KMS-11 (cell line): ENCODE measurements at regions not wholly inside any gene's neighbourhood (a gene's known extent, or its start where the extent isn't known, plus 50 kb on each side); places are given as distances from the start of the nearest gene placed in this dataset.
A peak's percentile ranks its signal among the peaks of the same experiment; 100 is the strongest.

Experiments used
- H2AFZ ChIP-seq: fragments of 200-600 bp; sonication (generic); 2 replicates; pipeline ENCODE4 v1.6.1; 2016; ENCODE audit warnings: antibody characterized with exemption, mixed run types, low read depth
- H3K27ac ChIP-seq: fragments of 200-600 bp; sonication (generic); 2 replicates; pipeline ENCODE4 v1.6.1; 2016; ENCODE audit warnings: mild to moderate bottlenecking, mixed run types
- H3K27me3 ChIP-seq: fragments of 200-600 bp; sonication (generic); 2 replicates; pipeline ENCODE4 v1.6.1; 2017; ENCODE audit warnings: mild to moderate bottlenecking, low read depth, mixed run types, moderate library complexity; ENCODE audit not compliant: insufficient read depth
- H3K36me3 ChIP-seq: fragments of 200-600 bp; sonication (generic); 2 replicates; pipeline ENCODE4 v1.6.1; 2017; ENCODE audit warnings: mild to moderate bottlenecking, mixed run types; ENCODE audit not compliant: insufficient read depth
- H3K4me1 ChIP-seq: fragments of 200-600 bp; sonication (generic); 2 replicates; pipeline ENCODE4 v1.6.1; 2016; ENCODE audit warnings: mild to moderate bottlenecking, low read depth, mixed run types; ENCODE audit not compliant: poor library complexity, severe bottlenecking
- H3K4me2 ChIP-seq: fragments of 200-600 bp; sonication (generic); 2 replicates; pipeline ENCODE4 v1.7.0; 2016; ENCODE audit warnings: mild to moderate bottlenecking, mixed run types
- H3K4me3 ChIP-seq: fragments of 200-600 bp; sonication (generic); IDR thresholded peaks from 2 replicates; pipeline ENCODE4 v1.6.1; 2017; ENCODE audit warnings: low read depth, low read length, mixed read lengths; ENCODE audit not compliant: insufficient read depth
- H3K79me2 ChIP-seq: fragments of 200-600 bp; sonication (generic); 2 replicates; pipeline ENCODE4 v1.6.1; 2016; ENCODE audit warnings: low read depth, mixed run types; ENCODE audit not compliant: insufficient read depth
- H3K9ac ChIP-seq: fragments of 200-600 bp; sonication (generic); 2 replicates; pipeline ENCODE4 v1.6.1; 2016; ENCODE audit warnings: mild to moderate bottlenecking, mixed run types
- H4K20me1 ChIP-seq: fragments of 200-600 bp; sonication (generic); 2 replicates; pipeline ENCODE4 v1.6.1; 2016; ENCODE audit warnings: mild to moderate bottlenecking, mixed run types; ENCODE audit not compliant: insufficient read depth
- TF ChIP-seq, protein P1 (sequence below): fragments of 200-600 bp; sonication (generic); conservative IDR thresholded peaks from 2 replicates; pipeline ENCODE4 v1.6.1; 2017; ENCODE audit warnings: low read depth, mild to moderate bottlenecking, antibody characterized with exemption, low read length, moderate library complexity, mixed read lengths

DNA sequence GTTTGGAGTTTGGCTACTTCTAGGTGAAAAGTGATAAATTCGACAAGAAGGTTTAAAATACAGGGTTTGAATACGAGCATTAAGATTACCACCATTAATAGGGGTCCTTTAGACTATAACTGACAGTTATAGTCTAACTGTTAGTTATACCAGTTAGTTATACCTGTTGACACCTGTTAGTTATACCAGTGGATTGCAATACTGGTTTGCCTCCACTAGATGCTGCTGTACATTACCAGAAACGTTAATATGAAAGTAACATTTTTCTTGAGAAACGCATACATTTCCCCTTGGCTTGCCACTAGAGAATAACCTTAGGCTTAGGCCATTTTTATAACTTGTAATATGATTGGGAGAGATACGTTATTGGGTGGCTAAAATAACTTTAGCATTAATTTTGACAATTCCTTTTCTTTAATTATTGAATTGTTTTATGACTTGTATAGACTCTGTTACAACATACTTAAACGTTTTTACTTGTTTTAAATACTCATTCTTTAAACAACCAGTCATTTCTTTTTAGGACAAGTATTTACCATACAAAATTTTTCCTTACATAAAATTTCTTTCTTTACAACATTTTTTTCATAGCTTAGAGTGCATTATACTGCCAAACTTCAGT is 911.2 kb downstream of the FSTL5 start:
- Histone ChIP-seq H4K20me1 (no peaks in the 10 kb centered on the region), H3K27me3 (no peaks in the 10 kb centered on the region), H3K4me2 (no peak overlapping the region), H2AFZ (no peak overlapping the region), H3K4me1 (no peaks in the 10 kb centered on the region), H3K4me3 (no peak overlapping the region), H3K27ac (no peak overlapping the region), H3K79me2 (no peaks in the 10 kb centered on the region), H3K9ac (no peak overlapping the region), H3K36me3 (no peaks in the 10 kb centered on the region)
- TF ChIP-seq, protein P1, sequence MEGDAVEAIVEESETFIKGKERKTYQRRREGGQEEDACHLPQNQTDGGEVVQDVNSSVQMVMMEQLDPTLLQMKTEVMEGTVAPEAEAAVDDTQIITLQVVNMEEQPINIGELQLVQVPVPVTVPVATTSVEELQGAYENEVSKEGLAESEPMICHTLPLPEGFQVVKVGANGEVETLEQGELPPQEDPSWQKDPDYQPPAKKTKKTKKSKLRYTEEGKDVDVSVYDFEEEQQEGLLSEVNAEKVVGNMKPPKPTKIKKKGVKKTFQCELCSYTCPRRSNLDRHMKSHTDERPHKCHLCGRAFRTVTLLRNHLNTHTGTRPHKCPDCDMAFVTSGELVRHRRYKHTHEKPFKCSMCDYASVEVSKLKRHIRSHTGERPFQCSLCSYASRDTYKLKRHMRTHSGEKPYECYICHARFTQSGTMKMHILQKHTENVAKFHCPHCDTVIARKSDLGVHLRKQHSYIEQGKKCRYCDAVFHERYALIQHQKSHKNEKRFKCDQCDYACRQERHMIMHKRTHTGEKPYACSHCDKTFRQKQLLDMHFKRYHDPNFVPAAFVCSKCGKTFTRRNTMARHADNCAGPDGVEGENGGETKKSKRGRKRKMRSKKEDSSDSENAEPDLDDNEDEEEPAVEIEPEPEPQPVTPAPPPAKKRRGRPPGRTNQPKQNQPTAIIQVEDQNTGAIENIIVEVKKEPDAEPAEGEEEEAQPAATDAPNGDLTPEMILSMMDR: peak; percentile 82

DNA sequence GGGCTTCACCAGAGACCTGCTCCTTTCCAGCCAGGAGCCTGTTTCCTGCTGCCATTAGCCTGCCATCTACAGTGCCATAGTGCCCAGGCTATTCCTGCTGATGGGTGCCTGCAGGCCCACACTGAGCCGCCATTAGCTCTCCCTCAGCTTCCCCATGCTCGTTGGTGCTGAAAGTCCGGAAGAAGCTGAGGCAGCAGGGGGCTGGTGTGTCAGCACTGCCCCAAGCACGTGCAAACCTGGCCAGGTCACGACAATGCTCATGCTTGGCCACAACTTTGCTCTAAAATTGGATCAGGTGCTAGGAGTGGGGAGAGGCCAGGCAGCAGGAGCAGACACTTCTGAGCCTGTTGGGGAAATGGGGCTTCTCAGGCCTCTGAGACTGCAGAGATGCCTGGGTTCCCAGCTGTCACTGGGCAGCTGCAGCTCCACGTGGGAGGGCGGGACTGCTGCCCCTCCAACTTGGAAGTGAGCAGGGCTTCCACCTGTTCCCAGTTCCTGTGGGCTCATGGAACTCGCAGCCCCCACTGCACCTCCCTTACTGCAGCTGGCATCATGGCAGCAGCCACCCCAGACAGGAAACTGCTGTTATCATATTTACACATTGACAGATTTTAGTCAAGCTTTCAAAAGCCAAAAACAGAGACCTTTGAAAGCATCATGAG is 913.9 kb downstream of the FSTL5 start:
- Histone ChIP-seq H3K27ac (no peak overlapping the region), H3K4me3 (no peak overlapping the region), H3K79me2 (no peaks in the 10 kb centered on the region), H2AFZ (no peak overlapping the region), H4K20me1 (no peaks in the 10 kb centered on the region), H3K4me1 (no peaks in the 10 kb centered on the region), H3K4me2 (no peak overlapping the region), H3K27me3 (no peaks in the 10 kb centered on the region), H3K36me3 (no peaks in the 10 kb centered on the region), H3K9ac (no peak overlapping the region)
- TF ChIP-seq, protein P1: no peak

DNA sequence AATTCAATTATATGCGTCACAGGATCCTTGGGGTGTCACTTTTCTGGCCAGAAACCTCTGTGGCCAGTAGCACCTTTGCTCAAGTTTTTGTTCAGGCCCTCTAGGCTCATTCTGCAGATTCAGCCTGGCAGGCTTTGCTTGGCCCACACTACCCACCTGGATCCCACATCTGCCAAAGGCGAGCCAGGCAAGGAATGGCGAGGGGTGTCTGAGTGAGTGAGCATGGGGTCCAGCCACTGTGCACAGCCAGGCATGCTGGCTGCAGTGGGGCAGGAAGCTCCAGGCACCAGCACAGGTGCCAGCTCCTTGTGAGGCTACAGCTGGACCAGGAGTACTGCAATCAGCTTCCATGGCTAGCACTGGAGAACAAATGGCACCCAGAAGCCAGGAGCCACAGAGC is 914.9 kb downstream of the FSTL5 start:
- H3K4me3 ChIP-seq: no peak overlapping the region
- H3K9ac ChIP-seq: no peak overlapping the region
- H3K79me2 ChIP-seq: no peaks in the 10 kb centered on the region
- no peaks in the 10 kb centered on the region for H4K20me1 ChIP-seq
- no peaks in the 10 kb centered on the region for H3K27me3 ChIP-seq
- H3K27ac ChIP-seq: no peak overlapping the region
- H3K36me3 ChIP-seq: no peaks in the 10 kb centered on the region
- H3K4me2 ChIP-seq: no peak overlapping the region
- TF ChIP-seq, protein P1: no peak
- no peaks in the 10 kb centered on the region for H3K4me1 ChIP-seq
- no peak overlapping the region for H2AFZ ChIP-seq

DNA sequence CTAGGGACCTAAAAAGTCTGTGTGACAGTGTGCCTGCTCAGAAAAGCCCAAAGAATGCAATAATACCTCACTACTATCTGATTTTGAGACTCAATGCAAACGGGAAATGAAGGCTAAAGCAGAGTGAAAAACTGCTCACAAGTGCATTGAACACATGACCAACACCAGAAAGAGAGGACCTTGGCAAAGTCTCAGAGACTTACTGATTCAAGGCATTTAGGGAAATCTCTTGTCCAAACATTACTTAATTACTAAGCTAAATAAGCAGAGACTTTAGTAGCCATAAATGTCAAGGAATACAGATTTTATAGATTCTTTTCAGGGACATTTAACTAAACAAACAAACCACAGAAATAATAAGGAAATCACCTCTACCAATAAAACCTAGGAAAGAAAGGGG is 916.0 kb downstream of the FSTL5 start:
- no peaks in the 10 kb centered on the region for H3K36me3 ChIP-seq
- H3K4me1 ChIP-seq: no peaks in the 10 kb centered on the region
- no peaks in the 10 kb centered on the region; the same call in 1 of the 2 replicates for H4K20me1 ChIP-seq
- H3K27me3 ChIP-seq: no peaks in the 10 kb centered on the region
- H3K79me2 ChIP-seq: no peaks in the 10 kb centered on the region
- no peak overlapping the region for H3K4me3 ChIP-seq
- H3K9ac ChIP-seq: no peak overlapping the region
- no peak overlapping the region for H2AFZ ChIP-seq
- H3K27ac ChIP-seq: no peak overlapping the region
- no peak overlapping the region for H3K4me2 ChIP-seq
- TF ChIP-seq, protein P1: no peak
